GM23338 (cell line): ENCODE measurements at regions not wholly inside any gene's neighbourhood (a gene's known extent, or its start where the extent isn't known, plus 50 kb on each side); places are given as distances from the start of the nearest gene placed in this dataset.

Source experiments
- CREB1 ChIP-seq: fragments of 250-450 bp; sonication (Bioruptor Pico); IDR thresholded peaks from 2 replicates; pipeline ENCODE4 v1.5.0; 2020; ENCODE audit warnings: low read depth, mild to moderate bottlenecking, moderate library complexity
- EZH2 ChIP-seq: fragments of 200-600 bp; sonication (generic); IDR thresholded peaks from one replicate; pipeline ENCODE4 v1.8.0; 2017; ENCODE audit warnings: antibody characterized with exemption, mild to moderate bottlenecking, low read depth; ENCODE audit not compliant: unreplicated experiment
- JUNB ChIP-seq: IDR thresholded peaks from one replicate; pipeline ENCODE4 v1.6.1; 2016; ENCODE audit warnings: antibody characterized with exemption; ENCODE audit not compliant: unreplicated experiment
- POLR2AphosphoS5 ChIP-seq: IDR thresholded peaks from 2 replicates; pipeline ENCODE4 v1.6.1; 2016; ENCODE audit warnings: antibody characterized with exemption, low read depth
- REST ChIP-seq: IDR thresholded peaks from one replicate; pipeline ENCODE4 v1.6.1; 2018; ENCODE audit warnings: antibody characterized with exemption; ENCODE audit not compliant: unreplicated experiment
- ZNF114 ChIP-seq: fragments of 250-450 bp; sonication (Bioruptor Pico); IDR thresholded peaks from 2 replicates; pipeline ENCODE4 v1.5.0; 2020; ENCODE audit warnings: mild to moderate bottlenecking, moderate library complexity
- ZNF331 ChIP-seq: fragments of 250-450 bp; sonication (Bioruptor Pico); IDR thresholded peaks from 2 replicates; pipeline ENCODE4 v1.5.0; 2020; ENCODE audit warnings: low read depth, mild to moderate bottlenecking, moderate library complexity
- ZNF462 ChIP-seq: fragments of 250-450 bp; sonication (Bioruptor Pico); IDR thresholded peaks from 2 replicates; pipeline ENCODE4 v1.5.0; 2020; ENCODE audit warnings: mild to moderate bottlenecking, moderate library complexity

GRCh38 chr13:99634672-99635071, 133.4 kb downstream of the TM9SF2 start (continued):
- TF ChIP-seq ZNF462 (CRISPR knock-in tag) (no peak), EZH2 (no peak), CREB1 (no peak), ZNF331 (CRISPR knock-in tag) (no peak), ZNF114 (CRISPR knock-in tag) (no peak), REST (no peak), JUNB (no peak), POLR2AphosphoS5 (no peak)
